Psoas muscle (tissue), 7 donors: ENCODE measurements at regions not wholly inside any gene's neighbourhood (a gene's known extent, or its start where the extent isn't known, plus 50 kb on each side); places are given as distances from the start of the nearest gene placed in this dataset.

Experiments used
- ATAC-seq, 4 donors: fragments of 200-7000 bp; cut with Tn5 transposase; one replicate each; pipeline ENCODE4 v1.9.1; 2020; ENCODE audit warnings: moderate library complexity in 3 of 4, mild to moderate bottlenecking in 2 of 4
- DNase-seq, 2 donors: peaks; one replicate each; pipeline ENCODE4 v3.0.0-alpha.2; 2020
- H3K27ac ChIP-seq: fragments of 200-600 bp; one replicate; pipeline ENCODE4 v1.8.0; 2022
- H3K27me3 ChIP-seq, 3 donors: fragments of 200-600 bp in 1 of 3; one replicate each; pipeline versions ENCODE4 v1.6.1 to v1.8.0; 2013 to 2022; ENCODE audit warnings: low read length in 2 of 3, mild to moderate bottlenecking in 2 of 3, moderate library complexity in 1 of 3; ENCODE audit not compliant: insufficient read depth in 3 of 3
- H3K36me3 ChIP-seq, 2 donors: fragments of 200-600 bp in 1 of 2; one replicate each; pipeline versions ENCODE4 v1.6.1 to v1.8.0; 2013 to 2022; ENCODE audit warnings: low read depth in 1 of 2, mild to moderate bottlenecking in 1 of 2, moderate library complexity in 1 of 2; ENCODE audit not compliant: insufficient read depth in 1 of 2
- H3K4me1 ChIP-seq: fragments of 200-600 bp; one replicate; pipeline ENCODE4 v1.8.0; 2022
- H3K4me3 ChIP-seq: fragments of 200-600 bp; one replicate; pipeline ENCODE4 v1.8.0; 2022; ENCODE audit warnings: mild to moderate bottlenecking
- H3K9me3 ChIP-seq: fragments of 200-600 bp; one replicate; pipeline ENCODE4 v1.8.0; 2022
- WGBS, 3 donors: extraction: QIAGEN DNeasy Blood & Tissue Kit; methylation state at CpG; one replicate each; pipeline versions ENCODE4 v1.1.6 to v1.1.7; 2013; 5-methylcytosine and 5-hydroxymethylcytosine counted together
- intact Hi-C, 2 donors: fragments of 100-400 bp; cut with DNase I; formaldehyde crosslinking; loops; one replicate each; pipeline versions ENCODE4 v1.11.0 to v1.14.2; 2022
- TF ChIP-seq, protein P1 (sequence below): fragments of 200-600 bp; IDR thresholded peaks from one replicate; pipeline ENCODE4 v1.8.0; 2022; ENCODE audit warnings: antibody characterized with exemption
- donor health status: healthy with polysubstance abuse.
- donor health status: DM: no; HTN: no; CAD: no; lungs with moderate emphysema.
- donor health status: Bipolar disorder and iron deficiency.
- donor health status: healthy.
- donor health status: DM: yes; HTN: yes; CAD: no.
- donor health status: DM: no; HTN: no; CAD: no.
- donor health status: DM: yes; HTN: yes; CAD: no.

DNA sequence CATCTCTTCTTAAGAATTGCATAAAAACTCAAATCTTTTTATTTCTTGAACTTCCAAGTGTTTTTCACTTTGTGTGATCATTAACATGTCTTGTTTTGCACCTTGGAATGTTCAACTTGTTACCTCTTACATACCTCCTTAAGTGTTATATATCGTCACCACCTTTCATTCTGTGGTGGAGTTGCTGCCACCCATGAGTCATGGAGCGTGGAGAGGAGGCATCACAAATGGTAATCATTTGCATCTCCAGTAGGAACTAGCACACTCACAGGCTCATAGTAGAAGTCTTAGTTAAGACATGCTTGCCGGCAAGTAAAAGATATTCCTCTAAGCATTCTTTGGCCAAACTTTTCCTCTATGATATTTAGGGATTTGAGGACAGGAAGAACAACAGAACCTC is 67.0 kb upstream of the VCX start:
- H3K27ac ChIP-seq = no peak overlapping the region
- H3K9me3 ChIP-seq = no peaks in the 10 kb centered on the region
- ATAC-seq (no peak), DNase-seq (no peak)
- H3K36me3 ChIP-seq = no peaks in the 10 kb centered on the region
- 82 to 86% (median 84%) methylated on average over 3 of the region's 3 CpGs for WGBS, 3 donors
- no peak overlapping the region for H3K4me3 ChIP-seq
- no peaks in the 10 kb centered on the region for H3K27me3 ChIP-seq
- TF ChIP-seq, protein P1, sequence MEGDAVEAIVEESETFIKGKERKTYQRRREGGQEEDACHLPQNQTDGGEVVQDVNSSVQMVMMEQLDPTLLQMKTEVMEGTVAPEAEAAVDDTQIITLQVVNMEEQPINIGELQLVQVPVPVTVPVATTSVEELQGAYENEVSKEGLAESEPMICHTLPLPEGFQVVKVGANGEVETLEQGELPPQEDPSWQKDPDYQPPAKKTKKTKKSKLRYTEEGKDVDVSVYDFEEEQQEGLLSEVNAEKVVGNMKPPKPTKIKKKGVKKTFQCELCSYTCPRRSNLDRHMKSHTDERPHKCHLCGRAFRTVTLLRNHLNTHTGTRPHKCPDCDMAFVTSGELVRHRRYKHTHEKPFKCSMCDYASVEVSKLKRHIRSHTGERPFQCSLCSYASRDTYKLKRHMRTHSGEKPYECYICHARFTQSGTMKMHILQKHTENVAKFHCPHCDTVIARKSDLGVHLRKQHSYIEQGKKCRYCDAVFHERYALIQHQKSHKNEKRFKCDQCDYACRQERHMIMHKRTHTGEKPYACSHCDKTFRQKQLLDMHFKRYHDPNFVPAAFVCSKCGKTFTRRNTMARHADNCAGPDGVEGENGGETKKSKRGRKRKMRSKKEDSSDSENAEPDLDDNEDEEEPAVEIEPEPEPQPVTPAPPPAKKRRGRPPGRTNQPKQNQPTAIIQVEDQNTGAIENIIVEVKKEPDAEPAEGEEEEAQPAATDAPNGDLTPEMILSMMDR = no peak
- no peaks in the 10 kb centered on the region for H3K4me1 ChIP-seq
- intact Hi-C loops = no loop called here

DNA sequence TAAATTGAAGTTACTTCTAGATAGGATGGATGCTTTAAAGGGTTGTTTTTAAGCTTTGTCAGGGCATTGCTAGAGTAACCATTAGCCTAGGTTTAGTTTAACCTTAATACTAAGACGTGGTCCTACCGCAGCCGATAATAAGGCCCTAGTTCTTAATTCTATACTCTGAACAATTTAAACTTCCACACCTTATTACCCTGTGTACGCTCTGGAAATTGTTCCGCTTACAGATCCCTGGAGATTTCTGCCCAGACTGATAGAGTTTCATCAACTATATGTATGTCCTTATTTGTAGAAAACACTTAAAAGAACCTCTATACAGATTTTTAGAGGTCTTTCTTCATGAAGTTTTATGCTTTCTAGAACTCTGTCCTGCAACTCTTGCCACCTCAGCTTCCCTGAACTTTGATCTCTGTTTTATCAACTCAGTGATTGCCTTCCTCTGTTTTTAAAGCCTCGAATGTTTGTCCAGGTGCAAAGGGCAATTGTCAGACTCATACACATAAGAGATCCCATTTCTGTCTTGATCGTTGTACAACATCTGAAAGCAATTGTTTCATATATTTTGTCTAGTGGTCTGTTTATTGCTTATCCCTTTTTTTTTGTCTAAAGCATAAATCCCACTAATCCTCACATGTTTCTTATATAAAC is 71.1 kb upstream of the VCX start:
- no peaks in the 10 kb centered on the region for H3K9me3 ChIP-seq
- no peak overlapping the region for H3K4me3 ChIP-seq
- TF ChIP-seq, protein P1 = no peak
- no peaks in the 10 kb centered on the region for H3K4me1 ChIP-seq
- 29 to 31% (median 29%) methylated on average over 7 of the region's 7 CpGs for WGBS, 3 donors
- intact Hi-C loops = no loop called here
- H3K27me3 ChIP-seq = no peaks in the 10 kb centered on the region
- ATAC-seq (no peak), DNase-seq (no peak)
- H3K36me3 ChIP-seq = no peaks in the 10 kb centered on the region
- H3K27ac ChIP-seq = no peak overlapping the region

DNA sequence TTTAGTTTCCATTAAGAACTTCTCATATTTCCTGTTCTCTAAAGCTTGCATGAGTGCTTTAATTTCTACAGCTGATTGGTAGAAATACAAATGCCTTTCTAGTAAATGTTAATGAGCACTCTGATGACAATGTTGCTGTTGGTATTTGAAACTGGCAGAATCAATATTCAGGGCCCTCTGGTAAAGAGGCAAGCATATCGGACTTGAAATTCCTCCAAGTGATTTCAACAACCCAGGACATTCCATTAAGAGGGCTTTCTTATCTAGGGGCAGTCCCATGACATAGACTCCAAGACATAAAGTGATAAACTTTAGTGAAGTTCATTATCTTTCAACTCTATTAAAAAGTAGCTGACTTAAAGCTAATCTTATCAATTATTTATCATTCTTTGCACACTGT is 83.1 kb upstream of the VCX start:
- Histone ChIP-seq H3K9me3 (no peaks in the 10 kb centered on the region), H3K4me3 (no peak overlapping the region), H3K4me1 (no peaks in the 10 kb centered on the region), H3K36me3 (no peaks in the 10 kb centered on the region), H3K27me3 (no peaks in the 10 kb centered on the region), H3K27ac (no peak overlapping the region)
- no peak for ATAC-seq
- intact Hi-C loops = no loop called here
- TF ChIP-seq, protein P1 = no peak
- DNase-seq = no peak
- WGBS, 3 donors = 69 to 88% (median 73%) methylated on average over 1 of the region's 1 CpG

DNA sequence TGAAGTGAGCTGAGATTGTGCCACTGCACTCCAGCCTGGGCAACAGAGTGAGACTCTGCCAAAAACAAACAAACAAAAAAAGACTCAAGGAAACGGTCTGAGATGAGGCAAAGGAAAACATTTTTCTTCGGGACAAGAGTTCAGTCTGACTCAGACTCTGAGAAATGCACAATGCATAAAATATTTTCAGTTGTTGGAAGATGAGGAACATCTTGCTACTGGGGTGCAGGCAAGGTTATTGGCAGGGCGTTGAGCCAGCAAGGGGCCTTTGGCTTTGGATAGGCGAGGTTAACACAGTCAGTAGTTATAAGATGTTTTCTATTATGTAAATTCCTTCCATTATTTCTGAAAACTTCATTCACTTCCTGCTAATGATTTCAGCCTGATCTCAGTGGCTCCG is 96.1 kb upstream of the VCX start:
- no peak overlapping the region for H3K27ac ChIP-seq
- H3K36me3 ChIP-seq = no peaks in the 10 kb centered on the region
- H3K9me3 ChIP-seq = no peaks in the 10 kb centered on the region
- H3K4me1 ChIP-seq = no peaks in the 10 kb centered on the region
- no peak overlapping the region for H3K4me3 ChIP-seq
- ATAC-seq (no peak), DNase-seq (no peak)
- TF ChIP-seq, protein P1 = no peak
- 35 to 60% (median 55%) methylated on average over 5 of the region's 5 CpGs for WGBS, 3 donors
- intact Hi-C loops = no loop called here
- H3K27me3 ChIP-seq = no peaks in the 10 kb centered on the region

DNA sequence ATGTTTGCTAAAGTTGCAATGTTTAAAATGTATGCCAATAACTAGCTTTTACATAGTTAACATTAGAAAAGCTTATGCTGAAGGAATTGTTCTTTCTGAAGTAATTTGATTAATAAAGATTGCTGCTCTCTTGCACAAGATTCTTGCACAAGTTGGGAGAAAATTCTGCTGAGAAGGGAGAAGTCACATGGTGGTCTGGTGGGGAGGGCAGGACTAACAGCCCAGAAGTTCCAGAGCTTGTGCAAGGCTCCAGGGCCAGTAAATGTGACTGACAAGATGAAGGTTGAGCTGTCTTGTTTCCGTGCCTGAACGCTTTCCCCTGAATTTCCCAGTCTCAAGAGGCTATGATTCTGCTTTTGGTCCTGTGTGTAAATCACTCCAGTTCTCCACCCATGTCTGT is 112.9 kb upstream of the VCX start:
- Histone ChIP-seq H3K4me3 (no peak overlapping the region), H3K27me3 (no peaks in the 10 kb centered on the region), H3K36me3 (no peaks in the 10 kb centered on the region), H3K4me1 (no peaks in the 10 kb centered on the region), H3K27ac (no peak overlapping the region), H3K9me3 (no peaks in the 10 kb centered on the region)
- no peak for DNase-seq
- intact Hi-C loops = no loop called here
- no peak for ATAC-seq
- 38 to 52% (median 45%) methylated on average over 2 of the region's 2 CpGs for WGBS, 3 donors
- TF ChIP-seq, protein P1 = no peak
